GM18517 (cell line): ENCODE measurements at regions not wholly inside any gene's neighbourhood (a gene's known extent, or its start where the extent isn't known, plus 50 kb on each side); places are given as distances from the start of the nearest gene placed in this dataset.
"Not testable (repeated sequence)": the region's sequence is repeated elsewhere in the genome, so short reads cannot be mapped to it uniquely, and the experiment has no call there.

Experiments
- ATAC-seq: cut with Tn5 transposase; IDR thresholded peaks from one replicate; pipeline ENCODE4 v1.9.1; 2021; ENCODE audit warnings: mild to moderate bottlenecking, moderate library complexity; ENCODE audit not compliant: unreplicated experiment

- ATAC-seq, result no peak
These were observed 486.2 kb downstream of the DMAC1 start for GRCh38 chr9:7313389-7313788.

GRCh38 chr9:7309051-7309450 is 490.5 kb downstream of the DMAC1 start:
- not testable (repeated sequence) for ATAC-seq

GRCh38 chr9:7305677-7306076 is 493.9 kb downstream of the DMAC1 start:
- ATAC-seq, result no peak

GRCh38 chr9:7304627-7304995 is 495.0 kb downstream of the DMAC1 start:
- ATAC-seq, result no peak

- no peak for ATAC-seq
These were observed 495.5 kb downstream of the DMAC1 start for GRCh38 chr9:7303907-7304626.

- ATAC-seq, result no peak
These were observed 499.1 kb downstream of the DMAC1 start for GRCh38 chr9:7300484-7300883.

- ATAC-seq, result peak; percentile 99
These were observed 501.5 kb downstream of the DMAC1 start for GRCh38 chr9:7298123-7298522.

- no peak for ATAC-seq
These were observed 502.1 kb downstream of the DMAC1 start for GRCh38 chr9:7297521-7297920.

- ATAC-seq, result no peak
These were observed 506.5 kb downstream of the DMAC1 start for GRCh38 chr9:7293091-7293490.

GRCh38 chr9:7289773-7290172 is 509.8 kb downstream of the DMAC1 start:
- no peak for ATAC-seq

GRCh38 chr9:7287986-7288385 is 511.6 kb downstream of the DMAC1 start:
- no peak for ATAC-seq

GRCh38 chr9:7287065-7287464 is 512.5 kb downstream of the DMAC1 start:
- ATAC-seq, result no peak

- no peak for ATAC-seq
These were observed 513.5 kb downstream of the DMAC1 start for GRCh38 chr9:7286101-7286500.

- ATAC-seq, result no peak
These were observed 514.4 kb downstream of the DMAC1 start for GRCh38 chr9:7285199-7285598.

- no peak for ATAC-seq
These were observed 515.1 kb downstream of the DMAC1 start for GRCh38 chr9:7284517-7284916.

- ATAC-seq, result no peak
These were observed 515.5 kb downstream of the DMAC1 start for GRCh38 chr9:7284117-7284516.

- ATAC-seq, result no peak
These were observed 515.8 kb downstream of the KDM4C start for GRCh38 chr9:7273575-7273974.

GRCh38 chr9:7266911-7267595 is 509.3 kb downstream of the KDM4C start:
- ATAC-seq, result no peak

GRCh38 chr9:7265181-7265580 is 507.4 kb downstream of the KDM4C start:
- ATAC-seq, result no peak

- ATAC-seq, result no peak
These were observed 501.9 kb downstream of the KDM4C start for GRCh38 chr9:7259544-7260241.

- ATAC-seq, result no peak
These were observed 501.1 kb downstream of the KDM4C start for GRCh38 chr9:7258688-7259396.
